GM12892 (cell line): ENCODE measurements at regions not wholly inside any gene's neighbourhood (a gene's known extent, or its start where the extent isn't known, plus 50 kb on each side); places are given as distances from the start of the nearest gene placed in this dataset.

Experiments
- DNase-seq: peaks from one replicate; pipeline ENCODE4 v3.0.0; 2011; ENCODE audit not compliant: insufficient read length
- FAIRE-seq: peaks from 2 replicates; lab custom pipeline; 2011; peaks lifted over from hg19 to GRCh38; lab: Jason Lieb, UNC
- POLR2A ChIP-seq: IDR thresholded peaks from 2 replicates; pipeline ENCODE4 v1.6.1; 2011; ENCODE audit warnings: low read depth, low read length, control low read depth
- POLR2AphosphoS5 ChIP-seq: IDR thresholded peaks from 2 replicates; pipeline ENCODE4 v1.6.1; 2011; ENCODE audit warnings: low read depth, low read length, control low read depth
- TAF1 ChIP-seq: IDR thresholded peaks from 2 replicates; pipeline ENCODE4 v1.6.1; 2011; ENCODE audit warnings: low read depth, mild to moderate bottlenecking, control low read depth, low read length, borderline replicate concordance

DNA sequence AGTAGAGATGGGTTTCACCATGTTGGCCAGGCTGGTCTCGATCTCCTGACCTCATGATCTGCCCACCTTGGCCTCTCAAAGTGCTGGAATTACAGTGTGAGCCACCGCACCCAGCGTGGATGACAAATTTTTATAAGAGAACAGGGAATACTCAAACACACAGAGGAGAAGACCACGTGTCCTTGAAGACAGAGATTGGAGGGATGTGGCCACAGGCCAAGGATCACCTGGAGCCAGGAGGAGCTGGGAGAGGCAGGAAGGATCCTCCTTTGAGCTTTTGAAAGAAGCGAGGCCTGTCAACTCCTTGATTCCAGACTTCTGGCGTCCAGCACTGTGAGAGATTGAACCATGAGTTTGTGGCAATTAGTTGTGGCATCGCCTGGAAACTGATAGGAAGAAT, 1049.5 kb downstream of the TBC1D22A start:
- DNase-seq (no peak), FAIRE-seq (no peak)

GRCh38 chr22:47810505-47811500, 1048.4 kb downstream of the TBC1D22A start:
- TF ChIP-seq TAF1 (no peak), POLR2A (no peak), POLR2AphosphoS5 (no peak)
- FAIRE-seq (no peak), DNase-seq (no peak)

More for the DNA sequence above, 1049.5 kb downstream of the TBC1D22A start:
- TF ChIP-seq POLR2AphosphoS5 = no peak
- TF ChIP-seq TAF1 = no peak
- no peak for TF ChIP-seq POLR2A

- FAIRE-seq = no peak
- DNase-seq = no peak
- TF ChIP-seq POLR2A = no peak
Measured at GRCh38 chr22:47808886-47809620, 1046.6 kb downstream of the TBC1D22A start.

DNA sequence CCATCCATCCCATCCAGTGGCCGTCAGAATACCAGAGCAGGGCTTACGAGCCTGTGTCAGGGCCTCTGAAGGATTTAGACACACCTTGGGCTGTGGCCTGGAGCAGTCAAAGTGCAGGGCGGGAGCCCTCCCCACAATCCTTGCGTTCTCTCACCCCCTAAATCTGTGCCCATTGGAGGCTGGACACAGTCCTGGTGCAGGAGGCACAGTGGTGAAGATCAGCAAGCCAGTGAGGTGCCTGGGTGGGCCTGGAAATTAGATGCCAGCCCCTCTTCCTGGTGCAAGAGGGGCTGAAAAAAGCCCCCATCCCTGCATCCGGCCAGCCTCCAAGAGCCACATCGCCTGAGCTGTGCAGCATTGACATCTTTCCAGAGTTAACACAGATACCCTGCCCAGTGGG, 1045.8 kb downstream of the TBC1D22A start:
- no peak for DNase-seq
- TF ChIP-seq POLR2AphosphoS5 = no peak
- TF ChIP-seq TAF1 = no peak
- TF ChIP-seq POLR2A = no peak
- FAIRE-seq = no peak

- no peak for DNase-seq
- FAIRE-seq = no peak
- TF ChIP-seq POLR2A (no peak), POLR2AphosphoS5 (no peak), TAF1 (no peak)
Measured at GRCh38 chr22:47807506-47807905, 1045.1 kb downstream of the TBC1D22A start.

- DNase-seq (no peak), FAIRE-seq (no peak)
- no peak for TF ChIP-seq TAF1
- no peak for TF ChIP-seq POLR2A
- TF ChIP-seq POLR2AphosphoS5 = no peak
Measured at GRCh38 chr22:47806894-47807293, 1044.4 kb downstream of the TBC1D22A start.

DNA sequence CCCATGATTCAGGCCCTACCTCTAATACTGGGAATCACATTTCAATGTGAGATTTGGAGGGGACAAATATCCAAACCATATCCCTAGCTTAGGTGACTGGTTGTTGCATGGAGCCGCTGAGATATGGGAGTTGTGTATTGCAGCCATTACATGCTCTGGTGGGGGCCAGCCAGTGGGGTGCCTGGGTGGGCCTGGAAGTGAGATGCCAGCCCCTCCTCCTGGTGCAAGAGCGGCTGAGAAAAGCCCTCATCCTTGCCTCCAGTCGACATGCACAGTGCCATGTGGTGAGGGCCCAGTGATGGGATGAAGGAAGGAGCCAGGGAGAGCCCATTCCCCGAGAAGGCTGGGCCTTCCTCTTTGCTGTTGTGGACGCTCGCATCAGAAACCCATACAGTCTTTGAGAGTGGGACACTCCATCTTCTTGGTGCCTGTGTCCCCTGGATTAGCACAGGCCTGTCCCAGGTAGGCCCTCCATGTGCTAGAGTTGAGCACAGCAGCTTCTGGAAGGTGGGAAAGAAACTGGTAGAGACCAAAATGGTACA, 1043.0 kb downstream of the TBC1D22A start:
- FAIRE-seq (no peak), DNase-seq (no peak)
- TF ChIP-seq TAF1 (no peak), POLR2A (no peak), POLR2AphosphoS5 (no peak)

DNA sequence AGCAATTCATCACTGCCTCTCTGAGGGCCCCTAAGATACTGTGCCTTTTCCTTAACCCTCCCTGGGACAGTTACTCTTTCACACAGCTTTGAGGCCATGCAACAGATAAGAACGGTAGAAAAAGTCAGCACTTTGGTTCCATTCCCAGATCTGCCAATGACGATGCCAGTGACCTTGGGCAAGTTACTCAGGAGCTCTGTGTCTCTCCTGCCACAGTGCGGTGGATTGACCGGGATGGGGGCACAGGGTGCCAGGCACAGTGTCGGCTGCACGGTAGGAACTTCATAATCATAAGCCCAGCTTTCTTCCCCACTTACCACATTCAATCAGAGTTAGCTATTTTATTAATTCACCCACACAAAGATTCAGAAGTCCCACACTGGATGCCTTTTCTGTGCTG, 1041.8 kb downstream of the TBC1D22A start:
- TF ChIP-seq POLR2A (no peak), TAF1 (no peak), POLR2AphosphoS5 (no peak)
- no peak for FAIRE-seq
- DNase-seq = no peak

- FAIRE-seq = no peak
- TF ChIP-seq POLR2AphosphoS5 = no peak
- TF ChIP-seq TAF1 = no peak
- TF ChIP-seq POLR2A = no peak
- no peak for DNase-seq
Measured at GRCh38 chr22:47802421-47802820, 1040.0 kb downstream of the TBC1D22A start.

GRCh38 chr22:47801541-47802245, 1039.2 kb downstream of the TBC1D22A start:
- DNase-seq (no peak), FAIRE-seq (no peak)
- TF ChIP-seq POLR2A (no peak), POLR2AphosphoS5 (no peak), TAF1 (no peak)

DNA sequence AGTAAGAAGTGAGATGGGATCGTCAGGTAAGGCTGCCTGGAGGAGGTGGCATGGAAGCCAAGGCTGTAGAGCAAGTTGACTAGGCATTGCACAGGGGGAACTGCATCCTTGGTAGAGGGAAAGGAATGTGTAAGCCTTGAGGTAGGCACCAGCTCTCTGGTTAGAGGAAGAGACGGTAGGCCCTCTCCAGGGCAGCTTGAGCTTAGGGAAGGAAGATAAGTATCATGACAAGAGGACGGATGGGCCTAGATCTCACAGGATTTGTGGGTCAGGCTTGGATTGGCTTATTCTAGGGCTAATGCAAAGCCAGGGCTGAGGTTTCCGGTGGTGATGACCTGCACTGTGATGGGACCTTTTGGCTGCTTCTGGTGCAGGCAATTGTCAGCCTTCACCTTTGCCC, 1035.8 kb downstream of the TBC1D22A start:
- FAIRE-seq (no peak), DNase-seq (no peak)
- TF ChIP-seq POLR2A (no peak), POLR2AphosphoS5 (no peak), TAF1 (no peak)
